Neural crest cell (in vitro differentiated cells): ENCODE measurements at regions not wholly inside any gene's neighbourhood (a gene's known extent, or its start where the extent isn't known, plus 50 kb on each side); places are given as distances from the start of the nearest gene placed in this dataset.

Experiments
- DNase-seq: peaks from one replicate; pipeline ENCODE4 v3.0.0; 2021; ENCODE audit warnings: low read depth, mixed read lengths, low spot score
- H3K27ac Mint-ChIP-seq: one replicate; pipeline ENCODE4 v1.8.0; 2021; ENCODE audit warnings: mild to moderate bottlenecking, mixed read lengths; ENCODE audit not compliant: unreplicated experiment
- H3K27me3 Mint-ChIP-seq: 2 replicates; pipeline ENCODE4 v1.8.0; 2021; ENCODE audit warnings: low read depth, mild to moderate bottlenecking, mixed read lengths
- H3K36me3 Mint-ChIP-seq: 2 replicates; pipeline ENCODE4 v1.8.0; 2021; ENCODE audit warnings: low read depth, mild to moderate bottlenecking, mixed read lengths
- H3K4me1 Mint-ChIP-seq: 2 replicates; pipeline ENCODE4 v1.8.0; 2021; ENCODE audit warnings: mixed read lengths
- H3K4me3 Mint-ChIP-seq: one replicate; pipeline ENCODE4 v1.8.0; 2021; ENCODE audit warnings: mild to moderate bottlenecking, mixed read lengths
- H3K9me3 Mint-ChIP-seq: 2 replicates; pipeline ENCODE4 v1.8.0; 2021; ENCODE audit warnings: mixed read lengths
- CTCF ChIP-seq: fragments of 200-600 bp; sonication (generic); conservative IDR thresholded peaks from 2 replicates; pipeline ENCODE4 v1.5.0; 2021; ENCODE audit warnings: antibody characterized with exemption, mild to moderate bottlenecking

GRCh38 chr12:74319886-74320285 lies 217.7 kb upstream of the ATXN7L3B start:
- DNase-seq: no peak
- H3K27me3 Mint-ChIP-seq: no peaks in the 10 kb centered on the region
- H3K4me1 Mint-ChIP-seq: no peaks in the 10 kb centered on the region
- TF ChIP-seq CTCF: no peak
- H3K9me3 Mint-ChIP-seq: no peaks in the 10 kb centered on the region
- H3K36me3 Mint-ChIP-seq: no peaks in the 10 kb centered on the region
- H3K4me3 Mint-ChIP-seq: no peak overlapping the region
- no peak overlapping the region for H3K27ac Mint-ChIP-seq

- H3K9me3 Mint-ChIP-seq: no peaks in the 10 kb centered on the region
- H3K36me3 Mint-ChIP-seq: no peaks in the 10 kb centered on the region
- H3K4me1 Mint-ChIP-seq: no peaks in the 10 kb centered on the region
- no peak for DNase-seq
- no peaks in the 10 kb centered on the region for H3K27me3 Mint-ChIP-seq
- H3K4me3 Mint-ChIP-seq: no peak overlapping the region
- TF ChIP-seq CTCF: no peak
- no peak overlapping the region for H3K27ac Mint-ChIP-seq
Observed at GRCh38 chr12:74321381-74321780, 216.3 kb upstream of the ATXN7L3B start.

- no peak for DNase-seq
- Mint-ChIP-seq H3K27ac (no peak overlapping the region), H3K4me1 (no peaks in the 10 kb centered on the region), H3K27me3 (no peaks in the 10 kb centered on the region), H3K4me3 (no peak overlapping the region), H3K9me3 (no peaks in the 10 kb centered on the region), H3K36me3 (no peaks in the 10 kb centered on the region)
- TF ChIP-seq CTCF: no peak
Observed at GRCh38 chr12:74322792-74323191, 214.8 kb upstream of the ATXN7L3B start.

GRCh38 chr12:74328623-74329022 lies 209.0 kb upstream of the ATXN7L3B start:
- TF ChIP-seq CTCF: no peak
- Mint-ChIP-seq H3K36me3 (no peaks in the 10 kb centered on the region), H3K4me1 (no peaks in the 10 kb centered on the region)

GRCh38 chr12:74334780-74335179 lies 202.9 kb upstream of the ATXN7L3B start:
- H3K4me3 Mint-ChIP-seq: no peak overlapping the region
- no peaks in the 10 kb centered on the region for H3K36me3 Mint-ChIP-seq
- no peak overlapping the region for H3K27ac Mint-ChIP-seq
- no peak for TF ChIP-seq CTCF
- no peaks in the 10 kb centered on the region for H3K4me1 Mint-ChIP-seq
- no peaks in the 10 kb centered on the region for H3K27me3 Mint-ChIP-seq
- no peak for DNase-seq
- no peaks in the 10 kb centered on the region for H3K9me3 Mint-ChIP-seq

More at GRCh38 chr12:74328623-74329022, 209.0 kb upstream of the ATXN7L3B start:
- DNase-seq: no peak
- no peak overlapping the region for H3K27ac Mint-ChIP-seq
- no peak overlapping the region for H3K4me3 Mint-ChIP-seq
- no peaks in the 10 kb centered on the region for H3K9me3 Mint-ChIP-seq
- no peaks in the 10 kb centered on the region for H3K27me3 Mint-ChIP-seq

- no peak overlapping the region for H3K27ac Mint-ChIP-seq
- no peak for TF ChIP-seq CTCF
- H3K4me3 Mint-ChIP-seq: no peak overlapping the region
- DNase-seq: no peak
- H3K36me3 Mint-ChIP-seq: no peaks in the 10 kb centered on the region
- no peaks in the 10 kb centered on the region for H3K9me3 Mint-ChIP-seq
- no peaks in the 10 kb centered on the region for H3K27me3 Mint-ChIP-seq
- no peaks in the 10 kb centered on the region for H3K4me1 Mint-ChIP-seq
Observed at GRCh38 chr12:74337951-74338350, 199.7 kb upstream of the ATXN7L3B start.
